HepG2 (cell line): ENCODE measurements at regions not wholly inside any gene's neighbourhood (a gene's known extent, or its start where the extent isn't known, plus 50 kb on each side); places are given as distances from the start of the nearest gene placed in this dataset.

ENCODE experiments used
- CEBPB ChIP-seq: IDR thresholded peaks from 2 replicates; pipeline ENCODE4 v1.6.1; 2011; ENCODE audit warnings: low read depth, low read length, improper control_type of control experiment, borderline replicate concordance
- FOSL1 ChIP-seq: sonication (generic); formaldehyde crosslinking; IDR thresholded peaks from 2 replicates; pipeline ENCODE4 v1.9.0; 2021; ENCODE audit warnings: missing genetic modification reagents, borderline replicate concordance
- HNRNPH1 ChIP-seq: fragments of 200-400 bp; formaldehyde crosslinking; optimal IDR thresholded peaks from 2 replicates; pipeline ENCODE3; 2017; ENCODE audit warnings: mild to moderate bottlenecking, low read depth, low read length
- KLF16 ChIP-seq, 2 experiments: sonication (generic) in 1 of 2; formaldehyde crosslinking in 1 of 2; IDR thresholded peaks; 2 replicates each; pipeline versions ENCODE4 v1.6.1 to v1.8.0; 2016 to 2023; ENCODE audit warnings: missing genetic modification reagents in 2 of 2, missing compliant biosample characterization in 1 of 2
- MTF1 ChIP-seq: sonication (generic); formaldehyde crosslinking; IDR thresholded peaks from 2 replicates; pipeline ENCODE4 v1.5.0; 2020; ENCODE audit warnings: missing genetic modification reagents
- PATZ1 ChIP-seq: sonication (generic); formaldehyde crosslinking; IDR thresholded peaks from 2 replicates; pipeline ENCODE4 v1.4.0; 2020; ENCODE audit warnings: missing genetic modification reagents
- PITX1 ChIP-seq: sonication (generic); formaldehyde crosslinking; IDR thresholded peaks from 2 replicates; pipeline ENCODE4 v1.5.1; 2020; ENCODE audit warnings: mild to moderate bottlenecking, missing genetic modification reagents
- RFX5 ChIP-seq: IDR thresholded peaks from 2 replicates; pipeline ENCODE4 v1.6.1; 2011; ENCODE audit warnings: low read depth, low read length, improper control_type of control experiment
- XBP1 ChIP-seq: sonication (generic); formaldehyde crosslinking; IDR thresholded peaks from 2 replicates; pipeline ENCODE4 v1.5.0; 2020; ENCODE audit warnings: missing genetic modification reagents
- ZNF124 ChIP-seq: sonication (generic); formaldehyde crosslinking; IDR thresholded peaks from 2 replicates; pipeline ENCODE4 v1.4.0; 2020; ENCODE audit warnings: missing genetic modification reagents
- ZNF281 ChIP-seq: sonication (generic); formaldehyde crosslinking; IDR thresholded peaks from 2 replicates; pipeline ENCODE4 v1.4.0; 2020; ENCODE audit warnings: missing genetic modification reagents, borderline replicate concordance
- TF ChIP-seq, protein P1 (sequence below): sonication (generic); formaldehyde crosslinking; IDR thresholded peaks from 2 replicates; pipeline ENCODE4 v1.4.0; 2020; ENCODE audit warnings: missing genetic modification reagents, borderline replicate concordance
- TF ChIP-seq, protein P2 (sequence below): sonication (generic); formaldehyde crosslinking; IDR thresholded peaks from 2 replicates; pipeline ENCODE4 v1.5.0; 2020; ENCODE audit warnings: mild to moderate bottlenecking, missing genetic modification reagents, moderate library complexity

DNA sequence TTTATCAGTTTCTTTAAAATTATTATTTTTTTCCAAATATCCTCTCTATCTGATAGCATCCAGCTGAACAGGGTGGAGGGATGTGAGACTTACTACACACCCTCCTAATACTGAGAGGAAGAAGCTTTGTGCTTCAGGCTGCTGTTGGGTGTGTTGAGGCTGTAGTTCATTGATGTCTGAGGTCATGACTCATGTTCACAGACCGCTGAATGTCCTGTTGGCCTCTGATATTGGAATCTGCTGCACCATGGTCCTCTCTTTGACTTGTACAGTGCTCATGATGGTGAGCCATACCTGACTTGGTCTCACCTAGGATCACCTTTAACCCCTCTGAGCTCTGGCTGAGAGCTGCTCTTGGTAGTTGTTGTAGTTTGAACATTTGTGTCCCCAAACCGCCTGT lies 302.9 kb downstream of the SATB1 start:
- TF ChIP-seq RFX5 (no peak), MTF1 (no peak), PITX1 (CRISPR knock-in tag) (no peak), KLF16 (CRISPR knock-in tag; IDR thresholded peaks at IDR 0.05) (no peak), HNRNPH1 (no peak), PATZ1 (no peak), FOSL1 (CRISPR knock-in tag) (no peak), XBP1 (CRISPR knock-in tag) (no peak), ZNF124 (CRISPR knock-in tag) (no peak), CEBPB (no peak), ZNF281 (CRISPR knock-in tag) (no peak)
- TF ChIP-seq, protein P1, sequence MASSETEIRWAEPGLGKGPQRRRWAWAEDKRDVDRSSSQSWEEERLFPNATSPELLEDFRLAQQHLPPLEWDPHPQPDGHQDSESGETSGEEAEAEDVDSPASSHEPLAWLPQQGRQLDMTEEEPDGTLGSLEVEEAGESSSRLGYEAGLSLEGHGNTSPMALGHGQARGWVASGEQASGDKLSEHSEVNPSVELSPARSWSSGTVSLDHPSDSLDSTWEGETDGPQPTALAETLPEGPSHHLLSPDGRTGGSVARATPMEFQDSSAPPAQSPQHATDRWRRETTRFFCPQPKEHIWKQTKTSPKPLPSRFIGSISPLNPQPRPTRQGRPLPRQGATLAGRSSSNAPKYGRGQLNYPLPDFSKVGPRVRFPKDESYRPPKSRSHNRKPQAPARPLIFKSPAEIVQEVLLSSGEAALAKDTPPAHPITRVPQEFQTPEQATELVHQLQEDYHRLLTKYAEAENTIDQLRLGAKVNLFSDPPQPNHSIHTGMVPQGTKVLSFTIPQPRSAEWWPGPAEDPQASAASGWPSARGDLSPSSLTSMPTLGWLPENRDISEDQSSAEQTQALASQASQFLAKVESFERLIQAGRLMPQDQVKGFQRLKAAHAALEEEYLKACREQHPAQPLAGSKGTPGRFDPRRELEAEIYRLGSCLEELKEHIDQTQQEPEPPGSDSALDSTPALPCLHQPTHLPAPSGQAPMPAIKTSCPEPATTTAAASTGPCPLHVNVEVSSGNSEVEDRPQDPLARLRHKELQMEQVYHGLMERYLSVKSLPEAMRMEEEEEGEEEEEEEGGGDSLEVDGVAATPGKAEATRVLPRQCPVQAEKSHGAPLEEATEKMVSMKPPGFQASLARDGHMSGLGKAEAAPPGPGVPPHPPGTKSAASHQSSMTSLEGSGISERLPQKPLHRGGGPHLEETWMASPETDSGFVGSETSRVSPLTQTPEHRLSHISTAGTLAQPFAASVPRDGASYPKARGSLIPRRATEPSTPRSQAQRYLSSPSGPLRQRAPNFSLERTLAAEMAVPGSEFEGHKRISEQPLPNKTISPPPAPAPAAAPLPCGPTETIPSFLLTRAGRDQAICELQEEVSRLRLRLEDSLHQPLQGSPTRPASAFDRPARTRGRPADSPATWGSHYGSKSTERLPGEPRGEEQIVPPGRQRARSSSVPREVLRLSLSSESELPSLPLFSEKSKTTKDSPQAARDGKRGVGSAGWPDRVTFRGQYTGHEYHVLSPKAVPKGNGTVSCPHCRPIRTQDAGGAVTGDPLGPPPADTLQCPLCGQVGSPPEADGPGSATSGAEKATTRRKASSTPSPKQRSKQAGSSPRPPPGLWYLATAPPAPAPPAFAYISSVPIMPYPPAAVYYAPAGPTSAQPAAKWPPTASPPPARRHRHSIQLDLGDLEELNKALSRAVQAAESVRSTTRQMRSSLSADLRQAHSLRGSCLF (CRISPR knock-in tag), result no peak
- TF ChIP-seq, protein P2, sequence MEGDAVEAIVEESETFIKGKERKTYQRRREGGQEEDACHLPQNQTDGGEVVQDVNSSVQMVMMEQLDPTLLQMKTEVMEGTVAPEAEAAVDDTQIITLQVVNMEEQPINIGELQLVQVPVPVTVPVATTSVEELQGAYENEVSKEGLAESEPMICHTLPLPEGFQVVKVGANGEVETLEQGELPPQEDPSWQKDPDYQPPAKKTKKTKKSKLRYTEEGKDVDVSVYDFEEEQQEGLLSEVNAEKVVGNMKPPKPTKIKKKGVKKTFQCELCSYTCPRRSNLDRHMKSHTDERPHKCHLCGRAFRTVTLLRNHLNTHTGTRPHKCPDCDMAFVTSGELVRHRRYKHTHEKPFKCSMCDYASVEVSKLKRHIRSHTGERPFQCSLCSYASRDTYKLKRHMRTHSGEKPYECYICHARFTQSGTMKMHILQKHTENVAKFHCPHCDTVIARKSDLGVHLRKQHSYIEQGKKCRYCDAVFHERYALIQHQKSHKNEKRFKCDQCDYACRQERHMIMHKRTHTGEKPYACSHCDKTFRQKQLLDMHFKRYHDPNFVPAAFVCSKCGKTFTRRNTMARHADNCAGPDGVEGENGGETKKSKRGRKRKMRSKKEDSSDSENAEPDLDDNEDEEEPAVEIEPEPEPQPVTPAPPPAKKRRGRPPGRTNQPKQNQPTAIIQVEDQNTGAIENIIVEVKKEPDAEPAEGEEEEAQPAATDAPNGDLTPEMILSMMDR, result no peak
